Gastroesophageal sphincter (tissue), 3 donors: ENCODE measurements at regions not wholly inside any gene's neighbourhood (a gene's known extent, or its start where the extent isn't known, plus 50 kb on each side); places are given as distances from the start of the nearest gene placed in this dataset.

Source experiments
- EP300 ChIP-seq: sonication (generic); formaldehyde crosslinking; IDR thresholded peaks from one replicate; pipeline ENCODE4 v1.6.1; 2017; ENCODE audit warnings: antibody characterized with exemption, mild to moderate bottlenecking
- POLR2A ChIP-seq, 2 donors: fragments of 450-650 bp; IDR thresholded peaks; one replicate each; pipeline ENCODE4 v1.6.1; 2017; ENCODE audit warnings: antibody characterized with exemption in 2 of 2, mild to moderate bottlenecking in 2 of 2, moderate library complexity in 1 of 2
- TF ChIP-seq, protein P1 (sequence below), 4 experiments: fragments of 200-600 bp in 2 of 4; fragments of 450-650 bp in 2 of 4; sonication (generic) in 1 of 4; IDR thresholded peaks; one replicate each; pipeline ENCODE4 v1.5.1; 2017 to 2019; ENCODE audit warnings: antibody characterized with exemption in 4 of 4, mild to moderate bottlenecking in 2 of 4, moderate library complexity in 2 of 4

DNA sequence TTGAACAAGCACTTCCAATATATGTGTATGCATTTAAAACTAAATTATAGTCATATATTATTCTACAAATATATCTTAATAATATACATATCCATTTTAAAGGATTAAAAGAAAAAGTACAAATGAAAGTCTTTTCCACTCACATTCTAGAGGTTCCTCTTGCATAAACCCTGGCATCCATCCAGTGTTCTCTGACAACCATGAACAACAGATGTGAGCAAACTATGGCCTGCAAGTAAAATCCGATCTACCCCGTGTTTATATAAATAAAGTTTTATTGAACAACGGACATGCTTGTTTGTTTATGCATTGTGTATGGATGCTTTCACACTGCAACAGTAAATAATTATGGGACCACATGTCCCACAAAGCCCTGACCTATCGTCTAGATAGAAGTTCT, 1122.3 kb downstream of the EPHA7 start:
- TF ChIP-seq, protein P1, sequence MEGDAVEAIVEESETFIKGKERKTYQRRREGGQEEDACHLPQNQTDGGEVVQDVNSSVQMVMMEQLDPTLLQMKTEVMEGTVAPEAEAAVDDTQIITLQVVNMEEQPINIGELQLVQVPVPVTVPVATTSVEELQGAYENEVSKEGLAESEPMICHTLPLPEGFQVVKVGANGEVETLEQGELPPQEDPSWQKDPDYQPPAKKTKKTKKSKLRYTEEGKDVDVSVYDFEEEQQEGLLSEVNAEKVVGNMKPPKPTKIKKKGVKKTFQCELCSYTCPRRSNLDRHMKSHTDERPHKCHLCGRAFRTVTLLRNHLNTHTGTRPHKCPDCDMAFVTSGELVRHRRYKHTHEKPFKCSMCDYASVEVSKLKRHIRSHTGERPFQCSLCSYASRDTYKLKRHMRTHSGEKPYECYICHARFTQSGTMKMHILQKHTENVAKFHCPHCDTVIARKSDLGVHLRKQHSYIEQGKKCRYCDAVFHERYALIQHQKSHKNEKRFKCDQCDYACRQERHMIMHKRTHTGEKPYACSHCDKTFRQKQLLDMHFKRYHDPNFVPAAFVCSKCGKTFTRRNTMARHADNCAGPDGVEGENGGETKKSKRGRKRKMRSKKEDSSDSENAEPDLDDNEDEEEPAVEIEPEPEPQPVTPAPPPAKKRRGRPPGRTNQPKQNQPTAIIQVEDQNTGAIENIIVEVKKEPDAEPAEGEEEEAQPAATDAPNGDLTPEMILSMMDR (IDR thresholded peaks at IDR 0.05) = no peak
- no peak for TF ChIP-seq EP300
- TF ChIP-seq POLR2A (IDR thresholded peaks at IDR 0.05) = no peak
